ENCODE measurements at regions not wholly inside any gene's neighbourhood (a gene's known extent, or its start where the extent isn't known, plus 50 kb on each side); places are given as distances from the start of the nearest gene placed in this dataset.

GRCh38 chr4:29853833-29854232 lies 866.3 kb upstream of the PCDH7 start:
- no peak for DNase-seq (ENCODE audit: extremely low read depth in 1 of 11, low read depth in 9 of 11, low spot score in 4 of 11)

- no peak for DNase-seq (ENCODE audit: extremely low read depth in 1 of 11, low read depth in 9 of 11, low spot score in 4 of 11)
These were observed 858.9 kb upstream of the PCDH7 start for GRCh38 chr4:29861307-29861706.

GRCh38 chr4:29867412-29867811 lies 852.8 kb upstream of the PCDH7 start:
- DNase-seq (ENCODE audit: extremely low read depth in 1 of 11, low read depth in 9 of 11, low spot score in 4 of 11), result no peak

GRCh38 chr4:29900336-29900735 lies 819.8 kb upstream of the PCDH7 start:
- no peak for DNase-seq (ENCODE audit: extremely low read depth in 1 of 11, low read depth in 9 of 11, low spot score in 4 of 11)

- no peak for DNase-seq (ENCODE audit: extremely low read depth in 1 of 11, low read depth in 9 of 11, low spot score in 4 of 11)
These were observed 811.9 kb upstream of the PCDH7 start for GRCh38 chr4:29908276-29908675.

GRCh38 chr4:29927895-29928294 lies 792.3 kb upstream of the PCDH7 start:
- no peak for DNase-seq (ENCODE audit: extremely low read depth in 1 of 11, low read depth in 9 of 11, low spot score in 4 of 11)

GRCh38 chr4:29948451-29948850 lies 771.7 kb upstream of the PCDH7 start:
- DNase-seq (ENCODE audit: extremely low read depth in 1 of 11, low read depth in 9 of 11, low spot score in 4 of 11), result no peak

- DNase-seq (ENCODE audit: extremely low read depth in 1 of 11, low read depth in 9 of 11, low spot score in 4 of 11), result no peak
These were observed 771.3 kb upstream of the PCDH7 start for GRCh38 chr4:29948858-29949257.

GRCh38 chr4:29966386-29966785 lies 753.8 kb upstream of the PCDH7 start:
- no peak for DNase-seq (ENCODE audit: extremely low read depth in 1 of 11, low read depth in 9 of 11, low spot score in 4 of 11)

- no peak for DNase-seq (ENCODE audit: extremely low read depth in 1 of 11, low read depth in 9 of 11, low spot score in 4 of 11)
These were observed 749.5 kb upstream of the PCDH7 start for GRCh38 chr4:29970626-29971025.

GRCh38 chr4:29972121-29972520 lies 748.0 kb upstream of the PCDH7 start:
- DNase-seq (ENCODE audit: extremely low read depth in 1 of 11, low read depth in 9 of 11, low spot score in 4 of 11), result no peak

- DNase-seq (ENCODE audit: extremely low read depth in 1 of 11, low read depth in 9 of 11, low spot score in 4 of 11), result no peak
These were observed 736.3 kb upstream of the PCDH7 start for GRCh38 chr4:29983890-29984289.

GRCh38 chr4:30001628-30002027 lies 718.5 kb upstream of the PCDH7 start:
- DNase-seq (ENCODE audit: extremely low read depth in 1 of 11, low read depth in 9 of 11, low spot score in 4 of 11), result no peak

- no peak for DNase-seq (ENCODE audit: extremely low read depth in 1 of 11, low read depth in 9 of 11, low spot score in 4 of 11)
These were observed 717.8 kb upstream of the PCDH7 start for GRCh38 chr4:30002341-30002740.

- no peak for DNase-seq (ENCODE audit: extremely low read depth in 1 of 11, low read depth in 9 of 11, low spot score in 4 of 11)
These were observed 714.2 kb upstream of the PCDH7 start for GRCh38 chr4:30005995-30006394.

GRCh38 chr4:30024526-30024925 lies 695.6 kb upstream of the PCDH7 start:
- DNase-seq (ENCODE audit: extremely low read depth in 1 of 11, low read depth in 9 of 11, low spot score in 4 of 11), result no peak

GRCh38 chr4:30028826-30029225 lies 691.3 kb upstream of the PCDH7 start:
- DNase-seq (ENCODE audit: extremely low read depth in 1 of 11, low read depth in 9 of 11, low spot score in 4 of 11), result peak in 8 of 11 donors; percentile 0 to 22 (median 6)

GRCh38 chr4:30056016-30056766 lies 664.0 kb upstream of the PCDH7 start:
- DNase-seq (ENCODE audit: extremely low read depth in 1 of 11, low read depth in 9 of 11, low spot score in 4 of 11), result no peak

GRCh38 chr4:30068234-30068633 lies 651.9 kb upstream of the PCDH7 start:
- DNase-seq (ENCODE audit: extremely low read depth in 1 of 11, low read depth in 9 of 11, low spot score in 4 of 11), result no peak

- DNase-seq (ENCODE audit: extremely low read depth in 1 of 11, low read depth in 9 of 11, low spot score in 4 of 11), result no peak
These were observed 647.0 kb upstream of the PCDH7 start for GRCh38 chr4:30073011-30073710.

Data from renal cortex interstitium (tissue), 11 donors.